OCI-LY1 (cell line): ENCODE measurements at regions not wholly inside any gene's neighbourhood (a gene's known extent, or its start where the extent isn't known, plus 50 kb on each side); places are given as distances from the start of the nearest gene placed in this dataset.

ENCODE experiments used
- H2AFZ ChIP-seq: fragments of 200-600 bp; sonication (generic), shearing (Covaris generic); 2 replicates; pipeline ENCODE4 v1.6.0; 2014; ENCODE audit warnings: antibody characterized with exemption, mild to moderate bottlenecking, low read length
- H3F3A ChIP-seq: fragments of 200-600 bp; sonication (generic), shearing (Covaris generic); 2 replicates; pipeline ENCODE4 v1.6.0; 2014; ENCODE audit warnings: mild to moderate bottlenecking, antibody characterized with exemption, low read length, moderate library complexity; ENCODE audit not compliant: insufficient read depth
- H3K27ac ChIP-seq: fragments of 200-600 bp; sonication (generic); 2 replicates; pipeline ENCODE4 v1.5.1; 2014; ENCODE audit warnings: low read length, mixed run types, mild to moderate bottlenecking, low read depth; ENCODE audit not compliant: poor library complexity, severe bottlenecking
- H3K27me3 ChIP-seq: fragments of 200-600 bp; sonication (generic); 2 replicates; pipeline ENCODE4 v1.6.0; 2014; ENCODE audit warnings: antibody characterized with exemption, mild to moderate bottlenecking, low read length, moderate library complexity; ENCODE audit not compliant: insufficient read depth
- H3K36me3 ChIP-seq: fragments of 200-600 bp; sonication (generic); 2 replicates; pipeline ENCODE4 v1.6.1; 2014; ENCODE audit warnings: mild to moderate bottlenecking, antibody characterized with exemption, low read length, moderate library complexity, mixed read lengths; ENCODE audit not compliant: insufficient read depth
- H3K4me1 ChIP-seq: fragments of 200-600 bp; sonication (generic); 2 replicates; pipeline ENCODE4 v1.5.1; 2014; ENCODE audit warnings: mild to moderate bottlenecking, low read length, moderate library complexity; ENCODE audit not compliant: insufficient read depth, severe bottlenecking
- H3K4me2 ChIP-seq: fragments of 200-600 bp; sonication (generic), shearing (Covaris generic); 2 replicates; pipeline ENCODE4 v1.6.1; 2014; ENCODE audit warnings: low read length
- H3K4me3 ChIP-seq: fragments of 200-600 bp; sonication (generic); 2 replicates; pipeline ENCODE4 v1.5.1; 2014; ENCODE audit warnings: low read length, low read depth, mild to moderate bottlenecking, mixed read lengths; ENCODE audit not compliant: poor library complexity, severe bottlenecking
- H3K79me2 ChIP-seq: fragments of 200-600 bp; shearing (Covaris generic); 2 replicates; pipeline ENCODE4 v1.6.1; 2016; ENCODE audit warnings: mixed run types, low read length, mixed read lengths; ENCODE audit not compliant: insufficient read depth
- H3K9ac ChIP-seq: fragments of 200-600 bp; sonication (generic), shearing (Covaris generic); 2 replicates; pipeline ENCODE4 v1.6.1; 2014; ENCODE audit warnings: mild to moderate bottlenecking, low read length, mixed read lengths
- H3K9me2 ChIP-seq: fragments of 200-600 bp; sonication (generic), shearing (Covaris generic); 2 replicates; pipeline ENCODE4 v1.6.1; 2014; ENCODE audit warnings: low read depth, mild to moderate bottlenecking, low read length, mixed read lengths
- H3K9me3 ChIP-seq: fragments of 200-600 bp; shearing (Covaris generic); 2 replicates; pipeline ENCODE4 v1.6.1; 2014; ENCODE audit warnings: low read length, mixed read lengths
- H4K20me1 ChIP-seq: fragments of 200-600 bp; sonication (generic), shearing (Covaris generic); 2 replicates; pipeline ENCODE4 v1.6.0; 2016; ENCODE audit warnings: mild to moderate bottlenecking, low read length; ENCODE audit not compliant: insufficient read depth
- EZH2 ChIP-seq: fragments of 200-600 bp; sonication (generic), shearing (Covaris generic); IDR thresholded peaks from 2 replicates; pipeline ENCODE4 v1.8.0; 2017; ENCODE audit warnings: borderline replicate concordance, mixed run types, mild to moderate bottlenecking, antibody characterized with exemption, low read length, moderate library complexity, mixed read lengths
- TF ChIP-seq, protein P1 (sequence below): fragments of 200-600 bp; sonication (generic), shearing (Covaris generic); IDR thresholded peaks from 2 replicates; pipeline ENCODE4 v1.5.1; 2017; ENCODE audit warnings: mild to moderate bottlenecking, antibody characterized with exemption, low read length, moderate library complexity, mixed read lengths

DNA sequence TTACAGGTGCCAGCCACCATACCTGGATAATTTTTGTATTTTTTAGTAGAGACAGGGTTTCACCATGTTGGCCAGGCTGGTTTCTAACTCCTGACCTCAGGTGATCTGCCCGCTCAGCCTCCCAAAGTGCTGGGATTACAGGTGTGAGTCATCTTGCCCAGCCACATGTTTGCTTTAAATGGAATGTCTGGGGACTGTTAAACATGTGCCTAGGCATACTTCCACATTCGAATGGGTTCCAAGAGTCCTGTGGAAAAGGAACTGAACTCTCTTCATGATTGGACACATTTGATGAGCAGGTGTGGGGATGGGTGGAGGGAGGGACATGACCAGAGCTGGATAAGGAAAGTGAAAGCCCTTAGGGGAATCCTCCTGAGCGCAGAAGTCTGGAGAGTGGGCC lies 58.4 kb upstream of the GREB1L start:
- no peak for TF ChIP-seq EZH2
- TF ChIP-seq, protein P1, sequence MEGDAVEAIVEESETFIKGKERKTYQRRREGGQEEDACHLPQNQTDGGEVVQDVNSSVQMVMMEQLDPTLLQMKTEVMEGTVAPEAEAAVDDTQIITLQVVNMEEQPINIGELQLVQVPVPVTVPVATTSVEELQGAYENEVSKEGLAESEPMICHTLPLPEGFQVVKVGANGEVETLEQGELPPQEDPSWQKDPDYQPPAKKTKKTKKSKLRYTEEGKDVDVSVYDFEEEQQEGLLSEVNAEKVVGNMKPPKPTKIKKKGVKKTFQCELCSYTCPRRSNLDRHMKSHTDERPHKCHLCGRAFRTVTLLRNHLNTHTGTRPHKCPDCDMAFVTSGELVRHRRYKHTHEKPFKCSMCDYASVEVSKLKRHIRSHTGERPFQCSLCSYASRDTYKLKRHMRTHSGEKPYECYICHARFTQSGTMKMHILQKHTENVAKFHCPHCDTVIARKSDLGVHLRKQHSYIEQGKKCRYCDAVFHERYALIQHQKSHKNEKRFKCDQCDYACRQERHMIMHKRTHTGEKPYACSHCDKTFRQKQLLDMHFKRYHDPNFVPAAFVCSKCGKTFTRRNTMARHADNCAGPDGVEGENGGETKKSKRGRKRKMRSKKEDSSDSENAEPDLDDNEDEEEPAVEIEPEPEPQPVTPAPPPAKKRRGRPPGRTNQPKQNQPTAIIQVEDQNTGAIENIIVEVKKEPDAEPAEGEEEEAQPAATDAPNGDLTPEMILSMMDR = no peak
- H3K4me2 ChIP-seq = no peak overlapping the region
- no peak overlapping the region for H2AFZ ChIP-seq

DNA sequence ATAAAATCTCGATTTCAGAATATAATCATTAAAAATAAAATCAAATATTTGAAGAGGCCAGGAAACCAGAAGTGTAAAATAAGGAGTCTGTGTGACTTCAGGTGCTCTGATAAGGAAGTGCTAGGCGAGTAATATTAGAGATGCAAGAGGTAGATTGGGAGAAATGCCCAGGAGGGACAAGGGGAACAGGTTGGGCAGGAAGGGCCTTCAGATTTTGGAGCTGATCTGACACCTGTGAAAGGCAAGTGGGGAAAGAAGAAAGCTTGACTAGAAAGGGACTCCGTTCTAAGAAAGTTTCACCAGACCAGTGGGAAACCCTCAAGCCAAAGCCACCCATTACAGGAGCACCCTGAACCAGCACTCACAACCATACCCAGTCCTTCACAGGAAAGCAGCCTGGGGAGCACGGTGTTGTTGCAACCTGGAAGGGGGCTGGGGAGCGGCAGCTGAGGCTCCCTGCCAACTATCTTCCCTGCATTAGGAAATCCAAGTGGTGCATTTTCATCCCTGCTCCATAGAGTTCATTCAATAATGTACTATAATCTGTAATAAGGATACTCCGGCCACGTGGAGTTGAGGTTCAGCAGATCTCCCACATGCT lies 57.5 kb upstream of the GREB1L start:
- H3K27ac ChIP-seq = no peak overlapping the region
- no peaks in the 10 kb centered on the region for H3K27me3 ChIP-seq
- H2AFZ ChIP-seq = no peak overlapping the region
- no peaks in the 10 kb centered on the region for H3K79me2 ChIP-seq
- H3K9me3 ChIP-seq = no peaks in the 10 kb centered on the region
- no peak overlapping the region for H3K4me2 ChIP-seq
- H3K36me3 ChIP-seq = no peaks in the 10 kb centered on the region
- no peak overlapping the region for H3K9ac ChIP-seq
- no peak overlapping the region for H3K4me3 ChIP-seq
- no peaks in the 10 kb centered on the region for H4K20me1 ChIP-seq
- TF ChIP-seq, protein P1 = no peak
- no peak for TF ChIP-seq EZH2
- no peaks in the 10 kb centered on the region for H3K9me2 ChIP-seq
- H3F3A ChIP-seq = no peaks in the 10 kb centered on the region
- H3K4me1 ChIP-seq = peaks cover under 1% of the 10 kb centered on the region

More for the DNA sequence above, 58.4 kb upstream of the GREB1L start:
- H3K4me3 ChIP-seq = no peak overlapping the region
- no peaks in the 10 kb centered on the region for H3F3A ChIP-seq
- H3K27ac ChIP-seq = no peak overlapping the region
- no peaks in the 10 kb centered on the region for H4K20me1 ChIP-seq
- H3K9me3 ChIP-seq = no peaks in the 10 kb centered on the region
- no peaks in the 10 kb centered on the region for H3K36me3 ChIP-seq
- H3K79me2 ChIP-seq = no peaks in the 10 kb centered on the region
- peaks cover 6% of the 10 kb centered on the region for H3K4me1 ChIP-seq
- no peaks in the 10 kb centered on the region for H3K9me2 ChIP-seq
- no peak overlapping the region for H3K9ac ChIP-seq
- no peaks in the 10 kb centered on the region for H3K27me3 ChIP-seq

- Histone ChIP-seq H2AFZ (no peak overlapping the region), H3K4me2 (no peak overlapping the region), H3K27ac (no peak overlapping the region), H4K20me1 (no peaks in the 10 kb centered on the region), H3K79me2 (no peaks in the 10 kb centered on the region), H3K36me3 (no peaks in the 10 kb centered on the region), H3K27me3 (no peaks in the 10 kb centered on the region), H3K9me3 (no peaks in the 10 kb centered on the region), H3K9ac (no peak overlapping the region), H3K4me3 (no peak overlapping the region), H3K9me2 (no peaks in the 10 kb centered on the region), H3F3A (no peaks in the 10 kb centered on the region), H3K4me1 (no peaks in the 10 kb centered on the region)
- TF ChIP-seq, protein P1 = no peak
- no peak for TF ChIP-seq EZH2
Measured at GRCh38 chr18:21187886-21188285, 54.1 kb upstream of the GREB1L start.
